ENCODE measurements at regions not wholly inside any gene's neighbourhood (a gene's known extent, or its start where the extent isn't known, plus 50 kb on each side); places are given as distances from the start of the nearest gene placed in this dataset.

GRCh38 chr5:104739905-104740304 is 1177.3 kb upstream of the NUDT12 start:
- Histone ChIP-seq H3K4me2 (ENCODE audit: control insufficient read depth, extremely low read depth, insufficient read depth, low read depth, low read length) (no peak overlapping the region), H3K9ac (ENCODE audit: control insufficient read depth, extremely low read depth, insufficient read depth, low read length) (no peak overlapping the region), H3K4me3 (ENCODE audit: control insufficient read depth in 2 of 3, extremely low read depth in 1 of 3, insufficient read depth in 2 of 3, low read depth in 1 of 3, low read length in 3 of 3) (no peak overlapping the region), H3K79me2 (ENCODE audit: control insufficient read depth, insufficient read depth, low read length) (no peaks in the 10 kb centered on the region), H4K20me1 (ENCODE audit: control insufficient read depth, extremely low read depth, insufficient read depth, low read length) (no peaks in the 10 kb centered on the region), H3K27me3 (ENCODE audit: control insufficient read depth, extremely low read depth, insufficient read depth, low read length) (no peaks in the 10 kb centered on the region), H3K9me1 (ENCODE audit: control insufficient read depth, extremely low read depth, insufficient read depth, low read length) (no peaks in the 10 kb centered on the region), H2AFZ (ENCODE audit: control insufficient read depth, low read length) (no peak overlapping the region), H3K4me1 (ENCODE audit: control insufficient read depth, extremely low read depth, insufficient read depth, low read length) (no peaks in the 10 kb centered on the region), H3K27ac (ENCODE audit: control insufficient read depth, insufficient read depth, low read length) (no peak overlapping the region), H3K36me3 (ENCODE audit: control insufficient read depth in 2 of 2, extremely low read depth in 1 of 2, insufficient read depth in 2 of 2, low read length in 2 of 2) (no peaks in the 10 kb centered on the region), H3K9me3 (ENCODE audit: control insufficient read depth, low read depth, low read length) (no peaks in the 10 kb centered on the region)
- dilution Hi-C loops (cut with MboI; ENCODE audit: extremely low pct_ligation_motif_present, low sequenced_read_pairs), result no loop called here
- FAIRE-seq (no peak), DNase-seq (ENCODE audit: low read depth, low spot score) (no peak)
- no peak for TF ChIP-seq CTCF (optimal IDR thresholded peaks at IDR 0.05 in 1 of 3, IDR thresholded peaks at IDR 0.05 in 1 of 3, conservative IDR thresholded peaks at IDR 0.05 in 1 of 3; ENCODE audit: extremely low read depth in 1 of 3, insufficient read depth in 2 of 3, low read length in 3 of 3)
- no peak for TF ChIP-seq EZH2 (IDR thresholded peaks at IDR 0.05; ENCODE audit: low read length)

- dilution Hi-C loops (cut with MboI; ENCODE audit: extremely low pct_ligation_motif_present, low sequenced_read_pairs), result no loop called here
- TF ChIP-seq CTCF (optimal IDR thresholded peaks at IDR 0.05 in 1 of 3, IDR thresholded peaks at IDR 0.05 in 1 of 3, conservative IDR thresholded peaks at IDR 0.05 in 1 of 3; ENCODE audit: extremely low read depth in 1 of 3, insufficient read depth in 2 of 3, low read length in 3 of 3) (no peak), EZH2 (IDR thresholded peaks at IDR 0.05; ENCODE audit: low read length) (no peak)
- Histone ChIP-seq H3K4me1 (ENCODE audit: control insufficient read depth, extremely low read depth, insufficient read depth, low read length) (no peaks in the 10 kb centered on the region), H3K9ac (ENCODE audit: control insufficient read depth, extremely low read depth, insufficient read depth, low read length) (no peak overlapping the region), H3K9me1 (ENCODE audit: control insufficient read depth, extremely low read depth, insufficient read depth, low read length) (no peaks in the 10 kb centered on the region), H3K4me3 (ENCODE audit: control insufficient read depth in 2 of 3, extremely low read depth in 1 of 3, insufficient read depth in 2 of 3, low read depth in 1 of 3, low read length in 3 of 3) (no peak overlapping the region), H3K4me2 (ENCODE audit: control insufficient read depth, extremely low read depth, insufficient read depth, low read depth, low read length) (no peak overlapping the region), H2AFZ (ENCODE audit: control insufficient read depth, low read length) (no peak overlapping the region), H3K27ac (ENCODE audit: control insufficient read depth, insufficient read depth, low read length) (no peak overlapping the region), H4K20me1 (ENCODE audit: control insufficient read depth, extremely low read depth, insufficient read depth, low read length) (no peaks in the 10 kb centered on the region), H3K79me2 (ENCODE audit: control insufficient read depth, insufficient read depth, low read length) (no peaks in the 10 kb centered on the region), H3K27me3 (ENCODE audit: control insufficient read depth, extremely low read depth, insufficient read depth, low read length) (no peaks in the 10 kb centered on the region), H3K36me3 (ENCODE audit: control insufficient read depth in 2 of 2, extremely low read depth in 1 of 2, insufficient read depth in 2 of 2, low read length in 2 of 2) (no peaks in the 10 kb centered on the region), H3K9me3 (ENCODE audit: control insufficient read depth, low read depth, low read length) (no peaks in the 10 kb centered on the region)
- DNase-seq (ENCODE audit: low read depth, low spot score), result no peak
- no peak for FAIRE-seq
Observed at GRCh38 chr5:104739503-104739902, 1176.9 kb upstream of the NUDT12 start.
